GM21576 (cell line): ENCODE measurements at regions not wholly inside any gene's neighbourhood (a gene's known extent, or its start where the extent isn't known, plus 50 kb on each side); places are given as distances from the start of the nearest gene placed in this dataset.

ENCODE experiments used
- ATAC-seq: cut with Tn5 transposase; IDR thresholded peaks from one replicate; pipeline ENCODE4 v1.9.1; 2021; ENCODE audit warnings: mild to moderate bottlenecking, moderate library complexity; ENCODE audit not compliant: unreplicated experiment

DNA sequence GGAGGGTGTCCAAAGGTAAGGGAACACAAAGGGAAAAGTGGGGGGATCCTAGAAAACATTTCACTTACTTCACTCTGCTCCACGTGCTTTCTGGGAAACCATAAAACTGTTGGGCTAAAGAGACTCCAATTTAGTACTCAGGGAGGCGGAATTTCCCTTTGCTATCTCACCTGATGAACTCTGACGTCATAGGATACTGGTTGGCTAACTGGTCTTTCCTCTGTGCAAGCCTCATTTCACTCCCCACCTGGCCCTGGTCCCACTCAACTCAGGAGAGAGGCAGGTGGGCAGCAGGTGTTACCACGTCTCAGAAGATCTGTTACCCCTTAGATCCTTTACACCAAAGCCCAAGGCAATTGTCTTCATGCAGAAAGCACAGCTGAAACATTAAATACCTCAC is 51.8 kb upstream of the PMAIP1 start:
- ATAC-seq = no peak

DNA sequence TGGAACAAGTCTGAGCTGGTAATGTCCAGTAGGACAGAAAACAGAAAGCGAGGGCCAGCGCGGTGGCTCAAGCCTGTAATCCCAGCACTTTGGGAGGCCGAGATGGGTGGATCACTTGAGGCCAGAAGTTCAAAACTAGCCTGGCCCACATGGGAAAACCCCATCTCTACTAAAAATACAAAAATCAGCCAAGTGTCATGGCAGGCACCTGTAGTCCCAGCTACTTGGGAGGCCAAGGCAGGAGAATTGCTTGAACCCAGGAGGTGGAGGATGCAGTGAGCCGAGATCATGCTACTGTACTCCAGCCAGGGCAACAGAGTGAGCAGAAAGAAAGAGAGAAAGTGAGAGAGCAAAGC is 52.3 kb upstream of the PMAIP1 start:
- ATAC-seq = peak; percentile 6

DNA sequence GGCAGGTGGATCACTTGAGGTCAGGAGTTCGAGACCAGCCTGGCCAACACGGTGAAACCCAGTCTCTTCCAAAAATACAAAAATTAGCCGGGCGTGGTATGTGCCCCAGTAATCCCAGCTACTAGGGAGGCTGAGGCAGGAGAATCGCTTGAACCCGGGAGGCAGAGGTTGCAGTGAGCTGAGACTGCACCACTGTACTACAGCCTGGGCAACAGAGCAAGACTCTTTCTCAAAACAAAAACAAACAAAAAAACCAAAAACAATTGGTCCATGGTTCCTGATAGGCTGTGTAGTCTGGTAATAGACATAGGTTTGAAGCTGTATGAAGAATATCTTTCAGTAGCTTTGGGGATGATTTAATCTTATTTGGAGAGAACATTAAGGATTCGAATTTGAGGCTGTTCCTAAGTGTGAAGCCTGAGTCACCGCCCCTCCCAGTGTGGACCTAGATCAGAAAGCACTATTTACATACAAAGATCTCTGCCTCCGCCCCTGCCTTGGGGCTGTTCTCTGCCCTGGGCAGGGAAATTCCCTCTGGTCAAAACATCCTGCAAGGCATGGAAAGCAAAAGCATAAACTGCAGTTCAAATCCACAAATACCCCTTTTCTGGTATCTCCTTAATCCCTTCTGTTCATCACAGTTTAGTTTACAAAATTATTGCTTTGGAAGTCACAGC is 52.8 kb upstream of the PMAIP1 start:
- peak; percentile 95 for ATAC-seq

DNA sequence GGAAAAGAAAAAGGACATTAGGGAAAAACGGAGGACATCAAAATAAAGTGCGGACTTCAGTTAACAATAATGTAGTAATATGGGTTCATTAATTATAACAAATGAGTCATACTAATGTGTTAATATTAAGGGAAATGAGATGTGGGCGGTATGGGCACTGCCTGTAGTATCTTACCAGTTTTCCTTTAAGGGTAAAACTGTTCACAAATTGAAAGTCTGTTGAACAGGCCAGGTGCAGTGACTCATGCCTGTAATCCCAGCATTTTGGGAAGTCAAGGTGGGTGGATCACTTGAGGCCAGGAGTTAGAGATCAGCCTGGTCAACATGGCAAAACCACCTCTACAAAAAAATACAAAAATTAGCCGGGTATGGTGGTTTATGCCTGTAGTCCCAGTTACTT is 56.8 kb upstream of the PMAIP1 start:
- no peak for ATAC-seq

DNA sequence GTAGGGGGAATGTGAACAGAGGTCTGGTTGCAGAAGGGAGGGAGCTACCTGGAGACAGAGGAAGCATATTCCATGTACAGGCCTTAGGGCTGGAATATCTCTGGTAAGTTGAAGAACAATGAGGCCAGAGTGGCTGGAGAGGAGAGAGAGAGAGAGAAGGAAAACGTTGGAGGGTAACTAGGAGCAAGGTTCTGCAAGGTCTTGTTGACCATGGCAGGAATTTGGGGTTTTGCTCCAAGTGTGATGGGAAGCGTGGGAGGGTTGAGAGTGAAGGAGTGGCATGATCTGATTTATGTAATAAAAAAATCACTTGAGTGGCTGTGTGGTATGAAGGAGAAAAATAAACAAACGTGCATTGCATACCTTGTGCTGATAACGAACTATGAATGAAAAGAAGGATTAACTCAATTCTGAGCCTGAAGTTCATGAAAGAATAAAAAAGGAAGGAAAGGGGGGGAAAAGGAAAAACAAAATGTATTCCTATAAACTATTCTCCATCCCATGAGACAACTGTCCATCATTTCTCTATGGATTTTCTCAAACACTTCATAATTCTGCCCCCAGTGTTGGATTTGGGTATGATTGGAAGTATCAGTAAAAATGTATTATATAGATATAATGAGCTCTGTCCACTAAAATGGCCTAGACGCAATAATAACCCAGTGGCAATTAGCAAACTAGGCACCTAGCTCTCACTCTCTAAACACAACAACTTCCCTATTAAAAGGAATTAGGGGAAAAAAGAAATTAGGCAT is 59.7 kb upstream of the PMAIP1 start:
- no peak for ATAC-seq

DNA sequence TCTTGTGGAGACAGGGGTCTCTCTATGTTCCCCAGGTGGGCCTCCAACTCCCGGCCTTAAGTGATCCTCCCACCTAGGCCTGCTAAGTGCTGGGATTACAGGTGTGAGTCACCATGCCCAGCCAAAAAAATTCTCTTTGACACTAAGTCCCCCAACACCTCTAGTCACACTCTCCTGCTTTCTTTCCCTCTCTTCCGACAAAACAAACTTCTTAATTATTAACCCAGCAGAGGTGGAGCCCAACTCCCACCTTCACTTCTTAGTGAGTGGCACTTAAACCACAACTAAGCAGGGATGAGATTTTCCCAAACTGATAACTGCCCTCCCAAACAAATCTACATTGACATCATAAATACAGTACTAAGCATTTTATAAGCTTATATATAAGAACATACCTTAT is 60.5 kb upstream of the PMAIP1 start:
- ATAC-seq = no peak

DNA sequence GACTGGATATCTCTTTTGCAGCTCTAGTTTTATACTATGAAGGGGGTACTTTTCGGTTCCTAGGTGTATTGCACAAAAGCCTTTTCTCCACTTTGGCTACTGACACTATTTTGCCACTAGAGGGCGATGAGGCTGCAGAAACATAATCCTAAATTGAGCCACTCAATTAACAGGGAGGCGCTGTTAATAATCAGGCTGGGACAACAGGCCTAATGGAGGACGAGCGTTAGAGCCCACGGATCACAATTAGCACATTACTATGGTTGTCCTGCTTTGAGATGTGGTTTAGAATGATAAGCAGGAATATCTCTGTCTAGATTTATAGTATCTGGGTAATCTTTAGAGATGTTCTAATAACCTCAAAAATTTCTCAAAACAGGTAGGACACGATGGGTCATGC is 62.2 kb upstream of the PMAIP1 start:
- ATAC-seq = peak; percentile 39

DNA sequence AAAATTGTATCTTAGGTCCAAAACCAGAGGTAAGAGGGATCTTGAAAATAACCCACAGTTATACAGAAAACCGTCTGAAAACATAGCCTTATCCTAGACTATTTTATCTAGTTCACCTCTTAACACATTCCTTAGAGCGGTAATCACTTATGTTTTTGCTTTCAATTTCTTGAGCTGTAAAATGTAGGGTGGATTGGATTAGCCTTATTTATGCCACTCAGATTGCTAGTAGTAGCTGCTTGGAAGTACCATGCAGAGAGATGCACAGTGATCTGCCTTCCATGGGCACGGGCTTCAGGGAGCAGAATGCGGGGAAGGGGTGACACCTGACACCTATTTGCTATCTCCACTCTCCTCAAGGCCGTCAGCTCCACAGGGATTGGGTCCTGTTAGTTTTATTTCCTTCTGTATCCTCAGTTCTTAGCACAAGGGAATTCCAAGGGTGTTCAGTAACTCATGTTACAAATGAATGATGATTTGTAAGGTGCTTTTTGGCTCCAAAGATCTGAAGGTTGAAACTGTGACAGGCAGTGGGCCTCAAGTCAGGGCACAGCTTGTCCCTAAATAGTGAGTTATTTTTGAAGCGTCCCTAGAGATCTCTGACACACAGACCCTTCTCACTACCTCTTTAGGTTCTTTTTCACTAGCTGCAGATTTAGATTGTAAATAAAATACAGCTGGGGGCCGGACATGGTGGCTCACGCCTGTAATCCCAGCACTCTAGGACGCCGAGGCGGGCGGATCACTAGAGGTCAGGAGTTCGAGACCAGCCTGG is 64.0 kb upstream of the PMAIP1 start:
- ATAC-seq = peak; percentile 55

DNA sequence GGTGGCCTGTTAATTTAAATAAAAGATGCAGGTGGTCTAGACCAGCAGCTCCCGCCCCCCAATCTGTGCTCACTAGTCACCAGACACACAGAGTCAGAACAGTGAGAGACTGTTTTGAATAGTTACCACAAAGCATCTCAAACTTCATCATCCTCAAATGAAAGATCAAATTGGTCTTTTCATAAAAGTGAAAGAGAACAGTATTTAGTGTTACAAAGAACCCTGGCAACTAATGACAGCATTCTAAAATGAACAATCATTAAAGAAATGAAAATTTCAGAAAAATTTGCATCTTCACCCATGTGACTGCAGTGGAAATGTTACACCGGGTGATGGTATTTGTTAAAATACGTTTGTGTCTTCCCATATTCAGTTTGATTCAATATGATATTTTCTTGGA is 65.5 kb upstream of the PMAIP1 start:
- no peak for ATAC-seq

DNA sequence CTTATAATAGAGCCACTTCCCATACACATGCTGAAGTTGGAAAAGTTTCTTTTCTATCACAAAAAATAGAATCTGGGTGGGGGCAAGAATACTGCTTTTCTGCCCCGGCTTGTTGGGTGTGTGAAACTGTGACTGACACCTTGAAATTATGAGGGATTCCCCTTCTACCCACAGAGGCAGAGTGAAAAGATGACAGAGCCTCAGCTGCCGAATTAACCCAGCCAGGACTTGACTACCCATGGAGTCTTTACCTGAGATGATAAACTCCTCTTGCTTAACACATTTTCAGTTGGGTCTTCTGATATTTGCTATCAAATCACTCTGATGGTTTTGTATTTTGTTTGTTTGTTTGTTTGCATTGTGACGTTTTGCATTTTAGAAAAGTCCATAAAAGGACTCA is 66.0 kb upstream of the PMAIP1 start:
- peak; percentile 83 for ATAC-seq

DNA sequence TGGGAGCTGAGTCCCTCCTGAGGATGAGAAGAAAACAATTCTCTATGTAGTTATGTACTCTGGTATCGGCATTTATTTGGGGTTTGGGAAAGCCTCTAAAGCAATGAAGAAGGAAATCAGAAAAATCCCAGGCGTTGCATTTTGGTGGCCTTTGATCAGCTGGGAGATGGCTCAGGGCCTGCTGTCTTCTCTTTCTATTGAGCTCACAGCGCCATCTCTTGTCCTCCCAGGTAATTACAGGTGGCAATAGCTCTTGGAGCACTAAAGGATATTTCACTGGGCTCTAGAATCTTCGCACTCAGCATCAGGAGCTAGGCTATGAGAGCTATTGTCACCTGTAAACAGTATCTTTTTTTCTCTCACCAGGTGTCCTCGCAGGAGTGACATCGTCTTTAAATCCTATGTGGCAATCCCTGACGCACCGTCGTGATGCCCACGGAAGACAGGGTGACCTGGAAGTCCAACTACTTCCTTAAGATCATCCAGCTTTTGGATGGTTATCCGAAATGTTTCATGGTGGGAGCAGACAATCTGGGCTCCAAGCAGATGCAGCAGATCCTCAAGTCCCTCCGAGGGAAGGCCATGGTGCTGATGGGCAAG is 76.1 kb upstream of the PMAIP1 start:
- peak; percentile 67 for ATAC-seq

DNA sequence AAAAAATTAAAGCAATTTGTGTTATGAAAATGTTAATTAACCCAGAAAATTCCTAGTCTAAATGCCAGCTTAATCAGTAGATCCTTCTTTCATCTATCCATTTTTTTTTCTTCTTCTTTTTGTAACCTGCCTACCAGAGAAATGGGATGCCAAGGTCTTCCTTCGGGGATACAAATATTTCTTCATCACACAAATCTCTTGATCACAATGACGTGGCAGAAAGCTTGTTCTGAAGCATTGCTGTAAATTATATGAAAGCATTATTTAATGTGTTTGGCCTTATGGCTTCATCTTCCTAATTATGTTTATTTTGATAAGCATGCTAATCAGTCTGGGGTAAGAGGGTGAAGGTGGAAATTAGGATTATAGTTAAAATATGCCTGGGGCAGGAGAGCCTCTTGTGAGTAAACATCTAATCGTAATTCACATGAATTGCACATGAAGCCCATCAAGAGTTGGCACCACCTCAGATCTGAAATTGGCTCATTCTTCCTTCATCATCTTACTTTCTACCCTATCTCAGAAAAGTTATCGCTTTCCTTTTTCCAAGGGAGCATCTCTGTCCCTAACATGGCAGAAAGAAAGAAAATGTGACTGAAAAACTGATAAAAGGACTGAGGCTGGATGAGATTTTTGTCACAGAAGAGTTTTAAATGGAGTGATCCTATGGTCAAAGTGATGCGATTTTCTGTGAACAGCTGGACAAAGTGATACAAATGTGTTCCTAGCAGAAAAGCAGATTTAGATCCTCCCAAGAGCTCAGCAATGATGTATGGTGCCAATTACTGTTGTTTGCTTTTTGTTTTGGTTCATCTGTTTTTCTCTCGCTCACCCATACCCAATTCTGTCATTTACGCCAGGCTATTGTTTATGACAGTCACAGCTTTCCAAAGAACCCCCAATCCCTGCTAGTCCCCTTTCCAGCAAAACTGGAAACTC is 76.9 kb upstream of the PMAIP1 start:
- ATAC-seq = no peak

DNA sequence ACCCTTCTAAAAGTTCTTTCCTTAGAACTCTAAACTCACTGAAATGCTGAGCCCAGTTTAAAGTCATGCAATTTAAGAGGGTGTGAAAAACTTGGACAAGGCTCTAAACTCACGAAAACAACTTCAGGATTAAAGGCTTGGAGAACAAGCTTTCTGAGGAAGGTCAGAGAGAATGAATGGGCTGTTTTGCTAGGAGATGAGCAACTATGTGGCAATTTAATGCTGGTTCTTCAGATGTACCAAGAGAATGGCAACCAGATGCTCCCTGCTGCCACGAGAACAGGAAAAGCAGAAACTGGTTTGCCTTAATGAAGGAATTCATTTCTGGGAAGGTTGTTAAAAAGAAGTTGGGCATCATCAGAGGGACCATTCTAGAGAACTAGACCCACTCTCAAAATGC is 77.8 kb upstream of the PMAIP1 start:
- ATAC-seq = no peak

DNA sequence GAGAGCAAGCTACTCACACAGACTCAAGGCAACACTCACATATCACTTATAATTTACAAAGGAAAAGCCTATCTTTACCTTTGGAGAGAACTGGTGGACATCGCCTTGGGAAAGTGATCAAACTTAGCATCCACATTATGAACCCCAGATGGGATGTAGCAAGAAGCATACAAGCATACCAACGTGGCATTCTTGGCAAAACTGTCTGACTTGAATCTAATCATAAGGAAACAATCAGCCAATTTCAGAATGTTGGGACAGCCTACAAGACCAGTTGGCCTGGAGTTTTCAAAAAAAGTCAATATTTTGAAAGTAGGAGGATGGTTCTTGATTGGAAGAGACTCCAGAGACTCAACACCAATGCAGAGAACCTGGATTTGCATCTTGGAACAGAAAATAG is 79.1 kb upstream of the PMAIP1 start:
- ATAC-seq = no peak

DNA sequence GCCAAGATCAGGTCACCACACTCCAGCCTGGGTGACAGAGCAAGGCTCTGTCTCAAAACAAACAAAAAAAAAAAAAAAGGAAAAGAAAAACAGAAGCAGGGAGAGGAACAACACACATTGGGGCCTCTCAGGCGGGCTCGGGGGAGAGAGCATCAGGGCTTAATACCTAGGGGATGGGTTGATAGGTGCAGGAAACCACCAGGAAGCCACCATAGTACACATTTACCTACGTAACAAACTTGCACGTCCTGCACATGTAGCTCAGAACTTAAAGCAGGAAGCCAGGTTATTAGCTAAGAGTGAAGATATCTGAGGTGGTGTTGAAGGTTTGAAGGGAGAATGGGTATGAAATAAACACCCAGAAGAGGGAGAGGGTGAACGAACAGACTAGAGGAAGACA is 81.0 kb upstream of the PMAIP1 start:
- ATAC-seq = no peak

DNA sequence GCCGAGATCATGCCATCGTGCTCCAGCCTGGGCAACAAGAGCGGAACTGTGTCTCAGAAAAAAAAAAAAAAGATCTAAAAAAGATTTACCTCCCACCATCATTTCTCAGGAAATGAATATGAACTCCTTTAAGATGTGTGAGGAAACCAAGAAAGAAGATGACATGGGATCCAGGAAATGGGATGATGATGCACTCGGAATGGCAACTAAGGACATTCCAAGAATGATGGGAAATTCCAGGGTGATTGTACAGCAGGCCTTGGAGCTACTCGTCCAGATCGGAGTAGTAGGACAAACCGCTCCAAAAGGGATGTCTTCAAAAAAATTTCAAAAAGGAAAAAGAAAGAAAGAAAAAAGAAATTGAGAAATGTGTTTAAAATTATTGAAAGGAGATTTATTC is 84.9 kb upstream of the PMAIP1 start:
- ATAC-seq = no peak

DNA sequence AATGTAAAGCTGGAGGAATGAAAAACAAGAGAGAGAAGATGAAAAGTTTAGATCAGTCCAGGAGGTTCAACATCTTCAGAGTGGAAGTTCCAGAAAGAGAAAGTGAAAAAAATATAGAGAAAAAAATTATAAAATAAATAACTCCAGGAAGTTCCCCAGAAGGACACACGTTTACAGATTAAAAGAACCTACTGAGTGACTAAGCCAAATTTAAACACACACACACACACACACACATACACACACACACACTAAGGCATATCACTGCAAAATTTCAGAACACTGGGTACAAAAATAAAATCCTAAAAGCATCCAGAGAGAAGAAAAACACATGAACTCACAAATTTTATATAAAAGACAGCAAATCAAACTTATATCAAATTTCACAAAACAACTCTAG is 85.9 kb upstream of the PMAIP1 start:
- no peak for ATAC-seq

DNA sequence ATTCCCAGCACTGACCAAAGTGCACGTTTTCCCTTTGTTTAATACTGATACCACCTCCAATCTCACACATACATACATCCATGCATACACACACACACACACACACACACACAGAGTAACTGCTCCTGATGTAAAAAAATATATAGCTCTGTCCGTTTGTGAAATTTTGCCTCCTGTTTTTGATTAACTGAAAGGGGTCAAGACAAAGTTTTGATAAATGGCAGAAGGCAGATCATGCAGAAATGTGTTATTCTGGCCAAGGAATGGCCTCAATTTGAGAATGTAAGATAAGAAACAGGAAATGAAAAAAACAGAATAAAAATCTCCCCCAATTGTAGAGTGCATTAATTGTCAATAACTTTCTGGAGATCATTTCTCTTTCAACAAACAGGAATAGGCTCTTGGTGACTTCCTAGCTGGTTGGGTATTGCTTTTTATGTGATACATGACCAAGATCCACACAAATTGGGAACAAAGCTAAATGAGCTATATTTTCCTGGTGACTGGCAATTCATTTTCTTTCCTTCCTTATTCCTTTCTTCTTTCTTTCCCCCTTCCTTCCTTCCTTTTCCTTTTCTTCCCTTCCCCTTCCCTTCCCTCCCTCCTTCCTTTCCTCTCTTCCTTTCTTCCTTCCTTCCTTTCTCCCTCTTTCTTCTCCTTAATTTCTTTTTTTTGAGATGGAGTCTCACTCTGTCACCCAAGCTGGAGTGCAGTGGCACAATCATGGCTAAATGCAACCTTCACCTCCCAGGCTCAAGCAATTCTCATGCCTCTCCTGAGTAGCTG is 88.9 kb upstream of the PMAIP1 start:
- ATAC-seq = no peak

DNA sequence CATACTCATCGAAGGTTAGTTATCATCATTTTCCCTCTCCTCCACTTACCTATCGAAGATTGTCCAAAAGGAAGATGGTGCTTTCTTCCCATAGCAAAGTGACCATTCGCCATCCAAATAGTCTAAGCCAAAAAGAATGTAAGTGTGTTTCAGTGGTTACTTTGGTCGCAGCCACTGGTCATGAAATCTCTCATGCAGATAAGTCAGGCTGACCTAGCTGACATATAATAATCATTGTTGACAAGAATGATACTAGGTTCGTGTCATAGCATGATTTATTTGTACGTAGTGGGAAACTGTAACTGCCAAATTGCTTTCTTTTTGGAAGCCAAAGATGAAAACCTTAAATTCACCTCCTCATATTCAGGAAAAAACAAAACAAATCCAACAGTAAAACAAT is 89.6 kb upstream of the PMAIP1 start:
- ATAC-seq = no peak

DNA sequence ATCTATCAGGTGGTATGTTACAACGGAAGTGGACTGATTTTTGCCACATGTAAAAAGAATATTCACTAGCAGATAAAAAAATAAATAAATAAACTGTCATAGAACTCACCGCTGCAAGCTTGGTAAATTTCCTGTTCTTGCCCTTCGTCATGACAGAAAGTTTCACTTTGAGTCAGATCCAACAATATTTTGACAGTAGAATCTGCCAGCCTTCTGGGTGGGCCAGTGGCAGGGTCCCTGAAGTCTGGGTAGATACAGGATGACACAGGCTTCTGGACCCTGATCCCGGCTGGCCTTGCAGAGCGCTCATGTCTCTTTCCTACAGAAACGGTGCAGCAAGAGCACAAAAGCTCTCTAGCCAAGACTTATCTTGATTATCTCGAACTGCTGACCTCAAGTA is 97.8 kb upstream of the PMAIP1 start:
- ATAC-seq = peak; percentile 84
